Right cardiac atrium (tissue), 5 donors: ENCODE measurements at regions not wholly inside any gene's neighbourhood (a gene's known extent, or its start where the extent isn't known, plus 50 kb on each side); places are given as distances from the start of the nearest gene placed in this dataset.
"Not testable (repeated sequence)": the region's sequence is repeated elsewhere in the genome, so short reads cannot be mapped to it uniquely, and the experiment has no call there.

Experiments used
- ATAC-seq, 2 donors: fragments of 200-7000 bp; cut with Tn5 transposase; one replicate each; pipeline versions ENCODE4 v1.8.0 to v1.9.1; 2020; ENCODE audit warnings: moderate library complexity in 2 of 2, mild to moderate bottlenecking in 1 of 2
- DNase-seq, 3 donors: peaks; one replicate each; pipeline ENCODE4 v3.0.0-alpha.2; 2020
- H3K27ac ChIP-seq: one replicate; pipeline ENCODE4 v1.5.1; 2013; ENCODE audit warnings: mild to moderate bottlenecking, low read length, control low read depth, moderate library complexity
- H3K27me3 ChIP-seq: one replicate; pipeline ENCODE4 v1.6.1; 2013; ENCODE audit not compliant: control insufficient read depth, insufficient read depth
- H3K4me1 ChIP-seq: one replicate; pipeline ENCODE4 v1.6.1; 2013; ENCODE audit warnings: low read length; ENCODE audit not compliant: control insufficient read depth, insufficient read depth
- H3K4me3 ChIP-seq: one replicate; pipeline ENCODE4 v1.5.1; 2013; ENCODE audit warnings: low read length, control low read depth
- H3K9me3 ChIP-seq: one replicate; pipeline ENCODE4 v1.6.1; 2013; ENCODE audit warnings: low read length; ENCODE audit not compliant: control insufficient read depth
- WGBS: extraction: QIAGEN DNeasy Blood & Tissue Kit; methylation state at CpG from one replicate; pipeline ENCODE4 v1.1.7; 2013; 5-methylcytosine and 5-hydroxymethylcytosine counted together
- intact Hi-C, 4 donors: fragments of 100-400 bp; cut with DNase I; formaldehyde crosslinking; loops; one replicate each; pipeline versions ENCODE4 v1.11.0 to v1.14.0; 2022 to 2023
- donor health status: healthy with polysubstance abuse.
- donor health status: DM: no; HTN: yes; CAD: no.
- donor health status: DM: no; HTN: no; CAD: no.
- donor health status: DM: no; HTN: yes; CAD: no; lungs with severe emphysema.
- donor health status: DM: yes; HTN: yes; CAD: no.

GRCh38 chr12:124132530-124132929 lies 159.5 kb downstream of the ZNF664 start:
- DNase-seq (no peak), ATAC-seq (no peak)
- Histone ChIP-seq H3K9me3 (no peaks in the 10 kb centered on the region), H3K27me3 (no peaks in the 10 kb centered on the region), H3K4me3 (no peak overlapping the region), H3K27ac (no peak overlapping the region), H3K4me1 (no peaks in the 10 kb centered on the region)
- 88% methylated on average over 2 of the region's 2 CpGs for WGBS
- intact Hi-C loops, result no loop called here

DNA sequence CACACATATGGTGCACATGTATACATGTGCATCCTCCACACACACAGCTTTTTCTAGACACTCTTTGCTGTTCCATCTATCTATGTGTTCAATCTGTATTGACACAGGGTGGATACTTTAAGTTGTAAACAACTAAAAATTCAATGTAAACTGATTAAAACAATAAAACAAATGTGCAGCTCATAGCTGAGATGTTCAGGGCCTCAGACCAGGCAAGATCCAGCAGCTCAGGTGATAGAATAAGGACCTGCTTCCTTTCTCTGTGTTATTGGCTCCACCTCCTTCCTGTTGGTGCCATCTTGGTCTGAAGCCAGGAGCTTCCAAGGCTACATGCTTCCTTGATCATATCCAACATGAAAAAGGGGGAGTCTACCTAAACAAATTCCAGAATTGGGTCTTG lies 158.1 kb upstream of the RFLNA start:
- intact Hi-C loops, result no loop called here
- ATAC-seq (no peak), DNase-seq (no peak)
- Histone ChIP-seq H3K4me1 (no peaks in the 10 kb centered on the region), H3K9me3 (no peaks in the 10 kb centered on the region), H3K27ac (no peak overlapping the region), H3K27me3 (no peaks in the 10 kb centered on the region), H3K4me3 (no peak overlapping the region)

DNA sequence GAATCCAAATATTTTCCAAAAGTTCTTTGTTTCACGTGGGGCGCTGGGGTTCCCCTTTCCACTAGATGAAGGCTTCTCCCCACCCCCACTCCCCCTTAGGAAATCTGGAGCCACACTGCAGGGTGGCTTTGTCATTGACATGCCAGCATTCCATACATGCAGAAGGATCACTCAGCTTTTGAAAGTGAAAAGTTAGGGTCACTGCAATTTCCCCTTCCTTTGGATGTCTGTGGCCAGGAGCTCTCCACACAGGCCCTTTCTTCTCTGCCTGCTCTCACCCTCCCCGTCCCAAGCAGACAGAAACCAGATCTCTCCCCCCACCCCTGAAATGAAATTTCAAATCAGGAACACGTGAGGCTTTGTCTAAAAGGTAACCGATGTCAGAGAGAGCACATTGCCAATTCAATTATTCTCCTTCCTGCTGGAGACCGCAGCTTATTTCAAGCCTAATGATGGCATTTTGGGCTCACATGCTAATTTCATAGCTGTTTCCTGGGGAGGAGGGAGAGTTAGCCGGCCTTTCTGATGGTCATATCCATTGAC lies 153.9 kb upstream of the RFLNA start:
- no peak for ATAC-seq
- WGBS, result 27% methylated on average over 7 of the region's 7 CpGs
- H3K27me3 ChIP-seq, result no peaks in the 10 kb centered on the region

DNA sequence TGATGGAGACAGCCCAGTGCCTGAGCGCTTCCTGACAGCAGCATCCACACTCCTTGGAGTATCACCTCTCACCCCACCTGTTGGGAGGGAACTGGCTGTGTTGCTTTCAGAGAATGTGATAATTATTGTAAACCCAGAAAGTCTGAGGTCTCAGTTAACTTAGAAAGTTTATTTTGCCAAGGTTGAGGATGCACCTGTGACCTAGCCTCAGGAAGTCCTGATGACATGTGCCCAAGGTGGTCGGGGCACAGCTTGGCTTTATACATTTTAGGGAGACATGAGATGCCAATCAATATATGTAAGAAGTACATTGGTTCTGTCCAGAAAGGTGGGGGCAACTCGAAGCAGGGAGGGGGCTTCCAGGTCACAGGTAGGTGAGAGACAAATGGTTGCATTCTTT lies 153.3 kb upstream of the RFLNA start:
- H3K27ac ChIP-seq, H3K27me3 ChIP-seq, DNase-seq, intact Hi-C loops, H3K4me3 ChIP-seq, H3K9me3 ChIP-seq, ATAC-seq, H3K4me1 ChIP-seq: not testable (repeated sequence)
- 42% methylated on average over 3 of the region's 3 CpGs for WGBS

More for the DNA sequence above, 153.9 kb upstream of the RFLNA start:
- DNase-seq, result no peak
- Histone ChIP-seq H3K27ac (no peak overlapping the region), H3K9me3 (peaks cover 2% of the 10 kb centered on the region), H3K4me1 (no peaks in the 10 kb centered on the region), H3K4me3 (no peak overlapping the region)
- intact Hi-C loops, result no loop called here

GRCh38 chr12:124142395-124143035 lies 152.4 kb upstream of the RFLNA start:
- no peak for DNase-seq
- no peak overlapping the region for H3K4me3 ChIP-seq
- no peaks in the 10 kb centered on the region for H3K27me3 ChIP-seq
- no peak for ATAC-seq
- peaks cover 2% of the 10 kb centered on the region for H3K9me3 ChIP-seq
- WGBS, result 90% methylated on average over 8 of the region's 8 CpGs
- intact Hi-C loops, result no loop called here
- no peaks in the 10 kb centered on the region for H3K4me1 ChIP-seq
- H3K27ac ChIP-seq, result no peak overlapping the region

DNA sequence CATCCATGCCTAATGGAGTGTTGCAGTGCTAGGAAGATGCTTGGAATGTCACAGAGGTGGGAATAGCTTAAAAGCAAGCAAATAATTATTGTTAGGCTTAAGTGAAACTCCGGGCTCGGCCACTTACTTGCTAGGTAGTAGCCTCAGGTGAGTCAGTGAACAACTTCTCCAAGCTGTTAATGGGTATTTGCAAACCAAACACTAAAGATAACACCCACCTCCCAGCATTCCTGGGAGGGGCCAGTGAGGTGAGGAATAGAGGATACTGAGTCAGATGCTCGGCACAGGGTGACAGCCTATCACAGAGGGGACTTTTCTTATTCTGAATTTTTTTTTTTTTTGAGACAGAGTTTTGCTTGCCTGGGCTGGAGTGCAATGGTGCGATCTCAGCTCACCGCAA lies 151.2 kb upstream of the RFLNA start:
- peaks cover 2% of the 10 kb centered on the region for H3K9me3 ChIP-seq
- ATAC-seq, result no peak
- H3K27ac ChIP-seq, result no peak overlapping the region
- intact Hi-C loops, result no loop called here
- H3K4me1 ChIP-seq, result no peaks in the 10 kb centered on the region
- DNase-seq, result no peak
- no peaks in the 10 kb centered on the region for H3K27me3 ChIP-seq
- H3K4me3 ChIP-seq, result no peak overlapping the region
- 91% methylated on average over 5 of the region's 5 CpGs for WGBS

GRCh38 chr12:124144531-124145194 lies 150.2 kb upstream of the RFLNA start:
- DNase-seq (no peak), ATAC-seq (no peak)
- Histone ChIP-seq H3K9me3 (peaks cover 2% of the 10 kb centered on the region), H3K4me1 (no peaks in the 10 kb centered on the region), H3K27ac (no peak overlapping the region), H3K4me3 (no peak overlapping the region), H3K27me3 (no peaks in the 10 kb centered on the region)
- intact Hi-C loops, result no loop called here
- 70% methylated on average over 9 of the region's 9 CpGs for WGBS

DNA sequence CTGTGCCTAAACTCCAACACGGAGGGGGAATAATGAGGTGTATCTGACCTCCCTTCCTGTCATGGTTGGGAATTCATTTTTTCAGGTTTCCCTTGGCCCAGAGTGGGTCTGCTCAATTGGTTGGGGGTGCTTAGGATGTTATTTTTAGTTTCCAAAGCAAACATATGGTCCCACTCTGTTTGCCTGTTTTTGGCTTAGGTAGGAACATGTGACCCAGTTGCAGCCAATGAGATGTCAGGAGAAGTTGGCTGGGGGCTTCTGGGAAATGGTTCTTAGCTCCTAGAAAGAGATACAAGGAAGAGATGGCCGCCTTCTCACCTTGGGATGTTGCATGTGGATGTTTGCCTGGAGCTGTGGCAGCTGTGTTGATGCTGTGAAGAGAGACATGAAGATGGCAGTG lies 147.9 kb upstream of the RFLNA start:
- H3K27me3 ChIP-seq, result no peaks in the 10 kb centered on the region
- no peak overlapping the region for H3K27ac ChIP-seq
- H3K4me3 ChIP-seq, result no peak overlapping the region
- 86% methylated on average over 2 of the region's 2 CpGs for WGBS
- DNase-seq, result no peak
- ATAC-seq, result no peak
- no peaks in the 10 kb centered on the region for H3K4me1 ChIP-seq
- intact Hi-C loops, result no loop called here
- peaks cover 5% of the 10 kb centered on the region for H3K9me3 ChIP-seq

- H3K27me3 ChIP-seq, result no peaks in the 10 kb centered on the region
- no peak for ATAC-seq
- WGBS, result 42% methylated on average over 6 of the region's 6 CpGs
These were observed 147.3 kb upstream of the RFLNA start for GRCh38 chr12:124147575-124147974.

GRCh38 chr12:124148481-124149273 lies 146.2 kb upstream of the RFLNA start:
- Histone ChIP-seq H3K27me3 (no peaks in the 10 kb centered on the region), H3K27ac (no peak overlapping the region), H3K9me3 (peaks cover 3% of the 10 kb centered on the region), H3K4me3 (no peak overlapping the region), H3K4me1 (no peaks in the 10 kb centered on the region)
- ATAC-seq (no peak), DNase-seq (no peak)
- WGBS, result 76% methylated on average over 13 of the region's 13 CpGs
- intact Hi-C loops, result no loop called here

More at GRCh38 chr12:124147575-124147974, 147.3 kb upstream of the RFLNA start:
- DNase-seq, result no peak
- H3K9me3 ChIP-seq, result peaks cover 4% of the 10 kb centered on the region
- H3K27ac ChIP-seq, result no peak overlapping the region
- no peak overlapping the region for H3K4me3 ChIP-seq
- no peaks in the 10 kb centered on the region for H3K4me1 ChIP-seq
- intact Hi-C loops, result no loop called here

DNA sequence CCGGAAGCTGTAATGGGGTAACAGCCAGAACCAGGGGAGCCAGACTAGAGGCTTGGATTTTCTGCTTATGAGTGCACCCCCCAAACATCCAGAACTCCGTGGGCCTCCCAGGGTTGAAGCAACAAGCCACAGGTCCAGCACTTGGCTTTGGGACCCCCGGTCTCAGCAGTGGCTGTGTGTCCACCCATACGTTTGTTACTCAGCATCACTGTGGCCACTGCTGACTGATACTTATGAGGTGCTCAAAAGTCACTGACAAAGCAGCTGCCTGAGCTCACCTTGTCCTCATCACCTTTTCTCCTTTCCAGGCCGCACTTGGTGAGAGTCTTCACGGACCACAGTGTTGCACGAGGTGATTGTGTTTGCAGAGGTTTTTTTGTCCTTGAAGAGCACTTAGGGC lies 145.6 kb upstream of the RFLNA start:
- intact Hi-C loops, result no loop called here
- H3K9me3 ChIP-seq, result peaks cover 3% of the 10 kb centered on the region
- H3K27ac ChIP-seq, result no peak overlapping the region
- H3K4me3 ChIP-seq, result no peak overlapping the region
- WGBS, result 90% methylated on average over 7 of the region's 7 CpGs
- H3K4me1 ChIP-seq, result no peaks in the 10 kb centered on the region
- no peak for DNase-seq
- no peaks in the 10 kb centered on the region for H3K27me3 ChIP-seq
- no peak for ATAC-seq
